Right lobe of liver (tissue), 4 donors: ENCODE measurements at regions not wholly inside any gene's neighbourhood (a gene's known extent, or its start where the extent isn't known, plus 50 kb on each side); places are given as distances from the start of the nearest gene placed in this dataset.

Experiments used
- POLR2A ChIP-seq: fragments of 450-650 bp; IDR thresholded peaks from one replicate; pipeline ENCODE4 v1.6.1; 2017; ENCODE audit warnings: antibody characterized with exemption, mild to moderate bottlenecking
- TF ChIP-seq, protein P1 (sequence below), 4 donors: fragments of 200-600 bp in 3 of 4; fragments of 450-650 bp in 1 of 4; IDR thresholded peaks; one replicate each; pipeline versions ENCODE4 v1.5.1 to v1.8.0; 2016 to 2022; ENCODE audit warnings: antibody characterized with exemption in 4 of 4, mild to moderate bottlenecking in 2 of 4
- donor health status: DM: no; HTN: no; CAD: no.
- donor health status: DM: no; HTN: no; CAD: no.
- donor health status: DM: no; HTN: yes; CAD: no.

DNA sequence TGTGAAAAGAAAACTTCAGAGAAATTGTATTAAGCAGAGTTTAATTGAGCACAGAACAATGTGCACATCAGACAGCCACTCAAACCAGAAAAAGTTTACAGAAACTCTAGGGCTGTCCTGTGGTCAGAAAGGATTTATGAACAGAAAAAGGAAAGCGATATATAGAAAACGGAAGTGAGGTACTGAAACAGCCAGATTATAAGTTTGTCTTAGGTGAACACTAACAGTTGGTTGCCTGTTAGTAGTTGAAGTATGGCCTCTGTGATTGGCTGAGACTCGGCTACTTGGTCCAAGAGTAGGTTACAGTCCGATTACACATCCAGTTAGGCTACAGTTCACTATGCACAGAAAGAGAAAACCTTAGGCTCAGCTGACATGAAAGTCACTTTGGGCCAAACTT, 1232.5 kb upstream of the RAG2 start:
- TF ChIP-seq, protein P1, sequence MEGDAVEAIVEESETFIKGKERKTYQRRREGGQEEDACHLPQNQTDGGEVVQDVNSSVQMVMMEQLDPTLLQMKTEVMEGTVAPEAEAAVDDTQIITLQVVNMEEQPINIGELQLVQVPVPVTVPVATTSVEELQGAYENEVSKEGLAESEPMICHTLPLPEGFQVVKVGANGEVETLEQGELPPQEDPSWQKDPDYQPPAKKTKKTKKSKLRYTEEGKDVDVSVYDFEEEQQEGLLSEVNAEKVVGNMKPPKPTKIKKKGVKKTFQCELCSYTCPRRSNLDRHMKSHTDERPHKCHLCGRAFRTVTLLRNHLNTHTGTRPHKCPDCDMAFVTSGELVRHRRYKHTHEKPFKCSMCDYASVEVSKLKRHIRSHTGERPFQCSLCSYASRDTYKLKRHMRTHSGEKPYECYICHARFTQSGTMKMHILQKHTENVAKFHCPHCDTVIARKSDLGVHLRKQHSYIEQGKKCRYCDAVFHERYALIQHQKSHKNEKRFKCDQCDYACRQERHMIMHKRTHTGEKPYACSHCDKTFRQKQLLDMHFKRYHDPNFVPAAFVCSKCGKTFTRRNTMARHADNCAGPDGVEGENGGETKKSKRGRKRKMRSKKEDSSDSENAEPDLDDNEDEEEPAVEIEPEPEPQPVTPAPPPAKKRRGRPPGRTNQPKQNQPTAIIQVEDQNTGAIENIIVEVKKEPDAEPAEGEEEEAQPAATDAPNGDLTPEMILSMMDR (IDR thresholded peaks at IDR 0.05): no peak
- no peak for TF ChIP-seq POLR2A
